WERI-Rb-1 (cell line): ENCODE measurements at regions not wholly inside any gene's neighbourhood (a gene's known extent, or its start where the extent isn't known, plus 50 kb on each side); places are given as distances from the start of the nearest gene placed in this dataset.

Source experiments
- DNase-seq: peaks from one replicate; pipeline ENCODE4 v3.0.0-alpha.2; 2020
- H3K27ac ChIP-seq: fragments of 250-450 bp; sonication (Bioruptor Pico); 2 replicates; pipeline ENCODE4 v1.5.1; 2020; ENCODE audit warnings: mild to moderate bottlenecking, moderate library complexity
- H3K27me3 ChIP-seq: fragments of 250-450 bp; sonication (Bioruptor Pico); 2 replicates; pipeline ENCODE4 v1.5.1; 2021; ENCODE audit warnings: mild to moderate bottlenecking, low read depth, moderate library complexity; ENCODE audit not compliant: insufficient read depth, severe bottlenecking
- H3K36me3 ChIP-seq: fragments of 250-450 bp; sonication (Bioruptor Pico); 2 replicates; pipeline ENCODE4 v1.5.1; 2020; ENCODE audit warnings: mild to moderate bottlenecking, moderate library complexity
- H3K4me3 ChIP-seq: 2 replicates; pipeline ENCODE4 v1.5.1; 2011; ENCODE audit warnings: low read depth, mild to moderate bottlenecking, control low read depth, low read length
- H3K9me3 ChIP-seq: fragments of 250-450 bp; sonication (Bioruptor Pico); 2 replicates; pipeline ENCODE4 v1.5.1; 2021; ENCODE audit warnings: mild to moderate bottlenecking, moderate library complexity; ENCODE audit not compliant: severe bottlenecking
- TF ChIP-seq, protein P1 (sequence below): IDR thresholded peaks from 2 replicates; pipeline ENCODE4 v1.5.1; 2011; ENCODE audit warnings: low read depth, mild to moderate bottlenecking, control low read depth, inconsistent platforms, low read length

DNA sequence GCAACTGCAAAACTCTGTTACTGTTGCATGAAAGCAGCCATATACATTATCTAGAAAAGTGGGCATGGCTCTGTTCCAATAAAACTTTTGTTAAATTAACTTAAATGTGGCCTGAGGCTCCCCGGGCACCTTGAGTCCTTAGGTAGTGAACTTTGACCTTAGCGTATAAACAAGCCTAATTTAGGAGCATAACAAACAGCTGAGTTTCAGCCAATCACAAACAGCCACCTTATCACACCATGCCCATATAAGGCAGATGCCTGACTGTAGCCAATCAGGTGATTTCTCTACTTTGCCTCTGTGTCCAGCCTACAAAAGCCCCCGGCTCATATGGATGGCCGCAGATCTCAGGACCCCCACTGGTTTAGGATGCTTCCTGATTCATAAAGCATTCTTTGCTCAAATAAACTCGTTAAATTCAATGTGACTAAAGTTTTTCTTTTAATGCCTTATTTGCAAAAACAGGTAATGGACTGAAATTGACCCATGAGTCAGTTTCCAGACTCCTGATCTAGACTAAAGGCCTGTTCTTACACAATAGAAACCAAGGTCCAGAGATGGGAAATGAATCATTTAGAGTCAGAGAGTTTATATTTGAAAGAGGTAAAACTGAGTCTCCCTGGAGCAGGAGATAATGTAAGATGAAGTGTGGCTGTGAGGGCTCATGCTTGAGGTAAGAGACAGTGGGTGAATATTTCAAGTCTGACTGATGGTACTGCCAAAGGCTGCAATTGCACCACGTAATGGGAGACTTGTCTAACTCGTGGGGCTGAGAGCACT, 130.2 kb downstream of the FGF9 start:
- Histone ChIP-seq H3K27ac (no peak overlapping the region), H3K9me3 (no peaks in the 10 kb centered on the region), H3K27me3 (peaks cover 84% of the 10 kb centered on the region), H3K36me3 (no peaks in the 10 kb centered on the region), H3K4me3 (no peak overlapping the region)
- DNase-seq = no peak
- TF ChIP-seq, protein P1, sequence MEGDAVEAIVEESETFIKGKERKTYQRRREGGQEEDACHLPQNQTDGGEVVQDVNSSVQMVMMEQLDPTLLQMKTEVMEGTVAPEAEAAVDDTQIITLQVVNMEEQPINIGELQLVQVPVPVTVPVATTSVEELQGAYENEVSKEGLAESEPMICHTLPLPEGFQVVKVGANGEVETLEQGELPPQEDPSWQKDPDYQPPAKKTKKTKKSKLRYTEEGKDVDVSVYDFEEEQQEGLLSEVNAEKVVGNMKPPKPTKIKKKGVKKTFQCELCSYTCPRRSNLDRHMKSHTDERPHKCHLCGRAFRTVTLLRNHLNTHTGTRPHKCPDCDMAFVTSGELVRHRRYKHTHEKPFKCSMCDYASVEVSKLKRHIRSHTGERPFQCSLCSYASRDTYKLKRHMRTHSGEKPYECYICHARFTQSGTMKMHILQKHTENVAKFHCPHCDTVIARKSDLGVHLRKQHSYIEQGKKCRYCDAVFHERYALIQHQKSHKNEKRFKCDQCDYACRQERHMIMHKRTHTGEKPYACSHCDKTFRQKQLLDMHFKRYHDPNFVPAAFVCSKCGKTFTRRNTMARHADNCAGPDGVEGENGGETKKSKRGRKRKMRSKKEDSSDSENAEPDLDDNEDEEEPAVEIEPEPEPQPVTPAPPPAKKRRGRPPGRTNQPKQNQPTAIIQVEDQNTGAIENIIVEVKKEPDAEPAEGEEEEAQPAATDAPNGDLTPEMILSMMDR = no peak

DNA sequence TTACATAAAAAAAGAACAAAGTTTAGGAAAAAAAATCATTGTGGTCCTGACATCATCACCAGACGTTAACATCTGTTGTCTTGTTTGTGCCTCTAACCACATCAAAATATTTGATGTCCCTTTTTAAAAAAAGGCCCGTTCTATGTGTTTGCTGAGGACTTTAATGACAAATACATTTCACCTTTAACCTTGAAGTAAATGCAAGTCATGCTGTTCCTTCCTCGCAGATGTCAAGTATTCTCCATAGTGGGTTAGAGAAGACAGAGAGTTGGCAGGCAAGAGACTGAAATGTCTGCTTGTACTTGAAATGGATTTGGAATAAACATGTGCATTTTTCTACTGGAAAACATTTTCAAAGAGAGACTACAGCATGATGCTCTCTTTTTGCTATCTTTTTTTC, 134.9 kb downstream of the FGF9 start:
- H3K9me3 ChIP-seq = no peaks in the 10 kb centered on the region
- TF ChIP-seq, protein P1 = no peak
- no peak overlapping the region for H3K27ac ChIP-seq
- peaks cover 85% of the 10 kb centered on the region for H3K27me3 ChIP-seq
- no peak overlapping the region for H3K4me3 ChIP-seq
- DNase-seq = no peak
- H3K36me3 ChIP-seq = no peaks in the 10 kb centered on the region

DNA sequence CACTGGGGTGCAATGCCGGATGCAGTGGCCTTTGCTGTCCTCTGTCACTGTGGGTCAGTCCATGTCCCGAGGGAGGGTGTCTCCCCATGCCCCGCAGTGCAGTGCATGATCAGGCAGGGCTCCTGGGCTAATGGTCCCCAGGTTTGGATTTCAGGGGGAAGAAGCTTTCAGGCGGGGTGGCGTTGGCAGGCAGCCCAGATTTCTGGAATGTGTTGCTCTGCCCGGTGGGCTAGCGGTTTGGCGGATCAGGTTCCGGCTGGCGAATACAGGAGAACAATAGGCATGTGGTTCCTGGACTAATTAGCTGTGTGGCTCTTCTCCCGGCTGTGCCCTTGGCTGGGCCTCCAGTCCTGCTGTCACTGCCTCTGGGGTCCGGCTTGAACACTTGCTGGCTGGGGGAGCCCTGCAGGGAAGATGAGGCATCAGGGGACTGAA, 141.3 kb downstream of the FGF9 start:
- no peak overlapping the region for H3K4me3 ChIP-seq
- no peak overlapping the region for H3K27ac ChIP-seq
- H3K9me3 ChIP-seq = peaks cover 4% of the 10 kb centered on the region
- no peaks in the 10 kb centered on the region for H3K36me3 ChIP-seq
- TF ChIP-seq, protein P1 = no peak
- peaks cover 100% of the 10 kb centered on the region for H3K27me3 ChIP-seq
- no peak for DNase-seq

DNA sequence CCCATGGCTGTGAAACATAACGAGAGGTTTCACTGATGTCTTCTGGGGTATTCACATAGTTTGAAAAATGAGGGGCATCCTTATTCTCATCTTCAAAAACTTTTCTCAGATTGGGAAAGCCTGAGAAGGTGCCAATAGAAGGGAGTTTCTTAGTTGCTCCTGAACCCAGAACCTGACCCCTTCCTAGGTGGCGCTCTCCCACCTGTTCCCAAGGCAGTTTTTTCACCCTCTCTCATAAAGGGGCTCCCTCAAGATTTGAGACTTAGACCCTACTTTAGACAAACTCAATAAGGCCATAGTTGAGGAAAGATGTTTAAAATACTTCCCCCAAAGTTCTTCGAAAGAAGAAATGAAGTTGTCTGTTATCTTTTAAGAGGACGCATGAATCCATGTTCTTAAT, 142.2 kb downstream of the FGF9 start:
- DNase-seq = no peak
- Histone ChIP-seq H3K27me3 (peaks cover 100% of the 10 kb centered on the region), H3K36me3 (no peaks in the 10 kb centered on the region), H3K27ac (no peak overlapping the region), H3K9me3 (peaks cover 9% of the 10 kb centered on the region), H3K4me3 (no peak overlapping the region)
- TF ChIP-seq, protein P1 = no peak

DNA sequence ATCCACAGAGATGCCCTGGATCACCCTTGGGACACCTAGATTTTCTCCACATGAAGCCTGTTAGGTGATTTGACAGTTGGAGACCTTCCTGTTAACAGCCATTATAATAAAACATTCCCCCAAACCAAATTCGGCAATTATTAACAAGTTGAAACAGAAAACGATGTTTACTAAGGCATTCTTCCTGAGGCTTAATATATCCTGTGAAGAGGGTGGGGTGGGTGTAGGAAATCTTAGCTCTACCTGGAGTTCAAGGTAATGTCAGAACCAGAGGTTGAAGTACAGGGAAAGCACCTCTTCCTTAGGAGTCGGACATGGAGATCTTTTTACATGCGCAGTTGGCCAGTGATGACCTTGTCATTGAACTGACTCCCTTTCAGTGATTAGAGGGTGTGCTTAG, 143.0 kb downstream of the FGF9 start:
- Histone ChIP-seq H3K36me3 (no peaks in the 10 kb centered on the region), H3K27ac (no peak overlapping the region), H3K27me3 (peaks cover 100% of the 10 kb centered on the region), H3K9me3 (peaks cover 14% of the 10 kb centered on the region), H3K4me3 (no peak overlapping the region)
- no peak for DNase-seq
- TF ChIP-seq, protein P1 = no peak

DNA sequence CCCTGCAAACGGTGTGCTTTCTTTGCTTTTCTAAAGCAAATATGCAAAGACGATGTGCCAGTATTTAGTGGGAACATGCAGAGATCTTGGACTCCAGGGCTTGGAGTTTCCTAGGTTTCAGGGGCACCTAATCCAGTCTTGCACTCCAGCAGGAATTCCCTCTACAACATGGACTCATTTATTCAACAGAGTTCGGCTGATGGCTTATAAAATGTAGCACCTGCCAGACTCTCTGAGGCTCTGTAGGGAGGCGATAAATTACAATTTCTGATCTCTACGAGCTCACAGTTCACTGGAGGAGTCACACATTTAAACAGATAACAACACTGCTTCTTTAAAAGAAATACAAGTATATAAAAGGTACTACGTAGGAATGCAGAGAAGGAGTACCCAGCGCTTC, 143.7 kb downstream of the FGF9 start:
- TF ChIP-seq, protein P1 = no peak
- no peaks in the 10 kb centered on the region for H3K36me3 ChIP-seq
- no peak overlapping the region for H3K27ac ChIP-seq
- no peak overlapping the region for H3K4me3 ChIP-seq
- no peak for DNase-seq
- H3K27me3 ChIP-seq = peaks cover 100% of the 10 kb centered on the region
- H3K9me3 ChIP-seq = peaks cover 14% of the 10 kb centered on the region
